Sigmoid colon (tissue), 3 donors: ENCODE measurements at regions not wholly inside any gene's neighbourhood (a gene's known extent, or its start where the extent isn't known, plus 50 kb on each side); places are given as distances from the start of the nearest gene placed in this dataset.

Source experiments
- POLR2A ChIP-seq, 2 donors: fragments of 450-650 bp; IDR thresholded peaks; one replicate each; pipeline ENCODE4 v1.6.1; 2016; ENCODE audit warnings: antibody characterized with exemption in 2 of 2, mild to moderate bottlenecking in 2 of 2, moderate library complexity in 2 of 2
- TF ChIP-seq, protein P1 (sequence below), 4 experiments: fragments of 450-650 bp in 3 of 4; fragments of 200-600 bp in 1 of 4; IDR thresholded peaks; one replicate each; pipeline ENCODE4 v1.5.1; 2016 to 2019; ENCODE audit warnings: antibody characterized with exemption in 4 of 4, mild to moderate bottlenecking in 3 of 4, moderate library complexity in 2 of 4

DNA sequence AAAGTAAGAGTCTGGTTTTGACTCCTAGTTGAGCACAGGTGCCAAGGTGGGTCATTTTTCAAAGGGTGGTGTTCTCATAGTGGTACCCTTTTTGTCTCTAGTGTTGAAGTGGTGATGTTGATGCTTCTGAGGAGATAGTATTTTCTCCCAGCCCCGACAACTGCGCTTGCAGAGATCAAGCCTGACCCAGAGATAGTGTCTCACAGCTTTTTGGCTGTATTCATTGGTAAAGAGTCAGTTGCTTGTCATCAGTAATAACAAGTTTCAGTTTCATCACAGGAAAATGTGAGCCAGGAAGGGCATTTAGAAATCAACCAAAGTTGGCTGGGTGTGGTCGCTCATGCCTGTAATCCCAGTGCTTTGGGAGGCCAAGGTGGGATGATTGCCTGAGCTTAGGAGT is 139.3 kb downstream of the NFKBIZ start:
- TF ChIP-seq, protein P1, sequence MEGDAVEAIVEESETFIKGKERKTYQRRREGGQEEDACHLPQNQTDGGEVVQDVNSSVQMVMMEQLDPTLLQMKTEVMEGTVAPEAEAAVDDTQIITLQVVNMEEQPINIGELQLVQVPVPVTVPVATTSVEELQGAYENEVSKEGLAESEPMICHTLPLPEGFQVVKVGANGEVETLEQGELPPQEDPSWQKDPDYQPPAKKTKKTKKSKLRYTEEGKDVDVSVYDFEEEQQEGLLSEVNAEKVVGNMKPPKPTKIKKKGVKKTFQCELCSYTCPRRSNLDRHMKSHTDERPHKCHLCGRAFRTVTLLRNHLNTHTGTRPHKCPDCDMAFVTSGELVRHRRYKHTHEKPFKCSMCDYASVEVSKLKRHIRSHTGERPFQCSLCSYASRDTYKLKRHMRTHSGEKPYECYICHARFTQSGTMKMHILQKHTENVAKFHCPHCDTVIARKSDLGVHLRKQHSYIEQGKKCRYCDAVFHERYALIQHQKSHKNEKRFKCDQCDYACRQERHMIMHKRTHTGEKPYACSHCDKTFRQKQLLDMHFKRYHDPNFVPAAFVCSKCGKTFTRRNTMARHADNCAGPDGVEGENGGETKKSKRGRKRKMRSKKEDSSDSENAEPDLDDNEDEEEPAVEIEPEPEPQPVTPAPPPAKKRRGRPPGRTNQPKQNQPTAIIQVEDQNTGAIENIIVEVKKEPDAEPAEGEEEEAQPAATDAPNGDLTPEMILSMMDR (IDR thresholded peaks at IDR 0.05): no peak
- TF ChIP-seq POLR2A (IDR thresholded peaks at IDR 0.05): no peak
